ENCODE measurements at regions not wholly inside any gene's neighbourhood (a gene's known extent, or its start where the extent isn't known, plus 50 kb on each side); places are given as distances from the start of the nearest gene placed in this dataset.

DNA sequence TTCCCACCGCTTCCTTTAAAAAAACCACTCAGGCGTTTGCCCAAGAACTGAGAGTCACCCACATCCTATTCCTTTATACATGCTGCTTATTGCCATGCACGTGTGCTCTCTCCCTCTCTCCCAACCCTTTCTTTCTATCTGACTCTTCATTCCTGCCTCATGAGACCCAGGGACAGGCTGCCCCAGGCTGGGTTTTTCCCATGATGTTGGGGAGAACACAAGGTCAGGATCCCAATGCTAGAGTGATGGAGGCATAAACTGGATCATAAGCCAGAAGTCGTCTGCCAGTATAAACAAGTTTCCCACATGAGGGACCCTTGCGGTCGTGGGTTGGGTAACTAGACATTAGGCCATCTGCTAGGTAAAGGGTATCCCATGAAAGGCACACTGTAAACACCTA, 64.9 kb downstream of the CD2 start:
- intact Hi-C loops (cut with micrococcal nuclease), result loop anchor here (5.0 kb wide), 2 partner anchors 58 to 247 kb away; partner anchors contain the start of gene CD58

GRCh38 chr1:116820369-116820768, 66.1 kb downstream of the CD2 start:
- intact Hi-C loops (cut with micrococcal nuclease), result no loop called here

GRCh38 chr1:116821763-116822162, 67.5 kb downstream of the CD2 start:
- intact Hi-C loops (cut with micrococcal nuclease), result no loop called here

GRCh38 chr1:116824631-116825206, 70.5 kb downstream of the CD2 start:
- intact Hi-C loops (cut with micrococcal nuclease), result loop anchor here (5.0 kb wide), 1 partner anchor 108 kb away; no protein-coding TSS in a partner anchor

- intact Hi-C loops (cut with micrococcal nuclease), result loop anchor here (5.0 kb wide), 1 partner anchor 107 kb away; no protein-coding TSS in a partner anchor
These were observed 71.0 kb downstream of the CD2 start for GRCh38 chr1:116825207-116825719.

GRCh38 chr1:116825720-116826438, 71.6 kb downstream of the CD2 start:
- intact Hi-C loops (cut with micrococcal nuclease), result loop anchor here (2.0 to 5.0 kb wide), 2 partner anchors 53 to 106 kb away; no protein-coding TSS in a partner anchor

- intact Hi-C loops (cut with micrococcal nuclease), result loop anchor here (1.0 to 5.0 kb wide), 3 partner anchors 52 to 105 kb away; no protein-coding TSS in a partner anchor
These were observed 72.8 kb downstream of the CD2 start for GRCh38 chr1:116826818-116827606.

GRCh38 chr1:116827607-116828105, 73.4 kb downstream of the CD2 start:
- intact Hi-C loops (cut with micrococcal nuclease), result loop anchor here (1.0 to 5.0 kb wide), 3 partner anchors 51 to 105 kb away; no protein-coding TSS in a partner anchor

DNA sequence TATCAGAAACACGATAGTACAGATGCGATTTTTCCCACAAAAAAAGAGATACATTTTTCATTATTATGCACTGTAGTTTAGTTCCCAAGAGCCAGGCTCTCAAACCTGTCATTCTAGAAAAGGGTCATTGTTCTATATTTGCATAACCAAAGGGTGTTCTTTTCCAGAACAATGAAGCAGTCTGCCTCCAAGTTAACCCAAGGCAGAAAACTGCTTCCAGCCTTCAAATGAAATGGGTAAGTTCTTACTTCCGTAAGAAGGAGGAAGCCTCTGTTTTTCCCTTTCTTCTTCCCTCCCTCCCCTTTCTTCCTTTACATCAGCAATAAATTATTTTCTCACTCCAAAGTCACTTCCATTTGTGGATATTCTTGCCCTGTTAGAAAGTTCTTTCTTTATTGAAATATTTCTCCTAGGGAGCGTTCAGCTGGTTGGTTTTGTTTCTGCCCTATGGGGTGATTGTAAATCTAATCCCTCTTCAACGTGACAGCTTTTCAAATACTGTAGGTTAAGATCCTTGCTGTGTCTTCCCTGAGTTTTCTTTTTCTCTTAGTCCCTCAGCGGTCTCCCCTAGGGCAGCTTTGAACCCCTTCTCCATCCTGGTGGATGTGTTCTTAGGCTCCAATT, 77.3 kb upstream of the PTGFRN start:
- intact Hi-C loops (cut with micrococcal nuclease), result no loop called here

- intact Hi-C loops (cut with micrococcal nuclease), result no loop called here
These were observed 76.7 kb upstream of the PTGFRN start for GRCh38 chr1:116832932-116833578.

- intact Hi-C loops (cut with micrococcal nuclease), result no loop called here
These were observed 76.0 kb upstream of the PTGFRN start for GRCh38 chr1:116833718-116834117.

DNA sequence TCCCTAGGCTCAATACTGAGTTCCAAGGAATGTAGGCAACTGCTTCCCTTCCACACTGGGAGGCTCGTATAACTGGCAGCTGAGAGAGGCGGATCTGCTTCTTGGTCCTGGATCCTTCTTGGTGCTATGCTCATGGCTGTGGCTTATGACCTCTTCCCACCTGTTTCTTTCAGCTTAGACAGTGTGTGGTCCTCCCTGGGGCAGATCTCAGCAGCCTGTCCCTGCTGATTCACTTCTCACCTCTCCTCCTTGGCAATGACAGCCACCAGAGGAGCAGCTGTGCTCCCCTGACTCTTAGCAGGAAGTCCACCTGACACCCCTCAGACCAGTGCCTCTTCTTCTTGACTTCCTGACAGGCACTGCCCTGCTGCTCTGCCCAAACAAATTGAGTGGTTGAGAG, 75.1 kb upstream of the PTGFRN start:
- intact Hi-C loops (cut with micrococcal nuclease), result no loop called here

DNA sequence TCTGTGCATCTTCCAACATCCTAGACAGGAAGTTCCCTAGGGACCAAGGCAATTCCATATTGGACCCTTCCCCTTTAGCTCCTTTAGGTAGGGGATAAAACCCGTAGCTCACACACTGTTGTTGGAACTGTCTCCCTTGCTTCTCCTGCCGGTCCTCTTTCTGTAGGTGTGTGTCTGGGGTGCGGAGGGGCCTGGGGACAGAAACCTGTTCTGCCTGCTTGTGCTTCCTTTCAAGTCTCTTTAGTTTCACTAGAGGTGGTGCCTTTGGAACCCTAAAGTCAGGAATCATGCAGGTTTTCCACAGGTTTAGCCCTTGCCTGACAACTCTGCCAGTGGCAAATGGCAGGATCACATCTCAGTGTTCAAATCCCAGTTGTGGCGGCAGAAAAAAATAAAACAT, 74.6 kb upstream of the PTGFRN start:
- intact Hi-C loops (cut with micrococcal nuclease), result no loop called here

DNA sequence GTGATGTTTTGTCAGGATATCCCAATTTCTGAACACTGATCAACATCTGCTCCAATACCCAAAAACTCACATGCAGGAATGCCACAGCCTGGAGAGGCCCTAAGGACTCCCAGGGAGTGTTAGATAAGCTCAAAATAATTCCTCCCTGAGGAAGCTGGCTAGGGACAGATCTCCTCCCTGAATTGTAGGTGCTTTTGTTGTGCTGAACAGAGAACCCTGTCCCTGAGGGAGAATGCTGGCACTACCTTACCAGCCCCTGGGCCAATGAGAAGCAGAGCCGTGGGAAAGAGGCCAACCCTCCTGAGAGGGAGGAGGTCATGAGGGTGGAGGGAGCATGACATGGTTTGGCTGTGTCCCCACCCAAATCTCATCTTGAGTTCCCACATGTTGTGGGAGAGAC, 73.6 kb upstream of the PTGFRN start:
- intact Hi-C loops (cut with micrococcal nuclease), result no loop called here

- intact Hi-C loops (cut with micrococcal nuclease), result no loop called here
These were observed 68.0 kb upstream of the PTGFRN start for GRCh38 chr1:116841569-116842344.

DNA sequence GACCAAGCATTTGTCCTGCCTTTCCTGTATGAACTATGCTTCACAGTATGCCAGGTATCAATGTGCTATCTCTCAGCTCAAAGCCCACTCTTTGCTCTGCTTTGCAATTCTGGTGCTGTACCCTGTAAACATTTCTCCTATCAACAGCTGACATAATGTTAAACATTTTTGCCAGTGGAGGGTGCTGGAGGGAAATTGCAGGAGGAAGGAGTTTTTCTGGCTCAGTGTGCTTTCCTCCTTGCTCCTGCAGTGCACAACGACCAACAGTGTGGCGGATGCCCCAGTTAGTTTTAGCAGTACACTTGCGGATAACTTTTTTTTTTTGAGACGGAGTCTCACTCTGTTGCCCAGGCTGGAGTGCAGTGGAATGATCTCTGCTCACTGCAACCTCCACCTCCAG, 67.1 kb upstream of the PTGFRN start:
- intact Hi-C loops (cut with micrococcal nuclease), result no loop called here

DNA sequence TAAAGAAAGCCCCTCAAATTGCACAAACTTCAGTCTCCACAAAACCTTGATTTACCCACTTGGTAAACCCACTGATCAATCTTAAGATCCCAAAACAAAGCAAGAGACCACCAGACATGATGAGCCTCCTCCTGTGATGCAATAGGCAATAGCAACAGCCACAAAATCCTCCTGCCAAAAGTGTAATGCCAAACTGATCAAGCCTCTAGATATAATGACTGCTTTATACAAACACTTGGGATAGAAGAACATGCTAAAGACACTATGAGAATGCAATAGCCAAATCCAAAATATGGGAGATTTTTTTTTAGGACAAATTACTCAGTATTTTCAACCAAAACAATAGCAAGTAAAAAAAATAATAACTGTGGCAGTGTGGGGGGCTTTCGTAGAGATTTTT, 64.9 kb upstream of the PTGFRN start:
- intact Hi-C loops (cut with micrococcal nuclease), result no loop called here

DNA sequence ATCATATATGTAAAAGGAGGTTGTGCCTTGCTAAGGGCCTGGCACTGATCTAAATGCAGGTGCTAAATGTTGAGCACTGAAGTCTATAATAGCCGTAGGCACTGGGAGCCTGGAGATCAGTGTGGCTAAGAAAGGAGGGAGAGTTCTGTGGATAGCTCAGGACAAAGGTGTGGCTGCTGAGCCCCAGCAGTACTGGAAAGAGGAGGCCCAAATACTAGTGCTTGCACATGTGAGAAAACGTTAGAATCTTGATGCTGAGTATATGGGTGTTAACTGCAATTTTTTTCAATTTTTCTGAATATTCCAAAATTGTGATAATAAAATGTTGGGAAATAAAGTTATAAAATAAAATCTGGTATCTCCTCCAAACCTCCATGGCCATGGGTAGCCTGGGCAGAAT, 62.5 kb upstream of the PTGFRN start:
- intact Hi-C loops (cut with micrococcal nuclease), result no loop called here

GRCh38 chr1:116847688-116848531, 61.8 kb upstream of the PTGFRN start:
- intact Hi-C loops (cut with micrococcal nuclease), result no loop called here
